ENCODE measurements at regions not wholly inside any gene's neighbourhood (a gene's known extent, or its start where the extent isn't known, plus 50 kb on each side); places are given as distances from the start of the nearest gene placed in this dataset.

- TF ChIP-seq CTCF (IDR thresholded peaks at IDR 0.05), result no peak
- no peak for TF ChIP-seq POLR2A (IDR thresholded peaks at IDR 0.05)
Observed at GRCh38 chr16:5509336-5509735, 411.7 kb upstream of the EEF2KMT start.
